ENCODE measurements at regions not wholly inside any gene's neighbourhood (a gene's known extent, or its start where the extent isn't known, plus 50 kb on each side); places are given as distances from the start of the nearest gene placed in this dataset.

GRCh38 chr7:156196649-156197048, 384.4 kb upstream of the SHH start:
- no peak overlapping the region for H3K4me3 Mint-ChIP-seq (ENCODE audit: low read depth, unreplicated experiment)
- no TSS peak for BruUV-seq (replicated peaks)
- no peaks in the 10 kb centered on the region for H3K4me1 Mint-ChIP-seq (ENCODE audit: low read depth, unreplicated experiment)
- no peaks in the 10 kb centered on the region for H3K36me3 Mint-ChIP-seq (ENCODE audit: insufficient read depth, unreplicated experiment)
- CTCF ChIA-PET = no interaction called here
- no peak for DNase-seq
- H3K27ac Mint-ChIP-seq (ENCODE audit: unreplicated experiment) = no peak overlapping the region
- intact Hi-C loops (cut with micrococcal nuclease; ENCODE audit: unreplicated experiment) = no loop called here
- peaks cover 59% of the 10 kb centered on the region for H3K27me3 Mint-ChIP-seq (ENCODE audit: unreplicated experiment)
- no peak for TF ChIP-seq CTCF (IDR thresholded peaks at IDR 0.05; ENCODE audit: unreplicated experiment)
- no peaks in the 10 kb centered on the region for H3K9me3 Mint-ChIP-seq (ENCODE audit: low read depth, unreplicated experiment)

GRCh38 chr7:156195276-156195675, 383.0 kb upstream of the SHH start:
- peaks cover 2% of the 10 kb centered on the region for H3K9me3 Mint-ChIP-seq (ENCODE audit: low read depth, unreplicated experiment)
- H3K27ac Mint-ChIP-seq (ENCODE audit: unreplicated experiment) = no peak overlapping the region
- CTCF ChIA-PET = no interaction called here

GRCh38 chr7:156194813-156195212, 382.6 kb upstream of the SHH start:
- no TSS peak for BruUV-seq (replicated peaks)
- Mint-ChIP-seq H3K4me3 (ENCODE audit: low read depth, unreplicated experiment) (no peak overlapping the region), H3K4me1 (ENCODE audit: low read depth, unreplicated experiment) (no peaks in the 10 kb centered on the region), H3K27me3 (ENCODE audit: unreplicated experiment) (peaks cover 60% of the 10 kb centered on the region), H3K9me3 (ENCODE audit: low read depth, unreplicated experiment) (peaks cover 2% of the 10 kb centered on the region), H3K36me3 (ENCODE audit: insufficient read depth, unreplicated experiment) (no peaks in the 10 kb centered on the region), H3K27ac (ENCODE audit: unreplicated experiment) (no peak overlapping the region)
- intact Hi-C loops (cut with micrococcal nuclease; ENCODE audit: unreplicated experiment) = no loop called here
- no peak for TF ChIP-seq CTCF (IDR thresholded peaks at IDR 0.05; ENCODE audit: unreplicated experiment)
- no peak for DNase-seq
- CTCF ChIA-PET = no interaction called here

More at GRCh38 chr7:156195276-156195675, 383.0 kb upstream of the SHH start:
- no peak for TF ChIP-seq CTCF (IDR thresholded peaks at IDR 0.05; ENCODE audit: unreplicated experiment)
- H3K4me3 Mint-ChIP-seq (ENCODE audit: low read depth, unreplicated experiment) = no peak overlapping the region
- intact Hi-C loops (cut with micrococcal nuclease; ENCODE audit: unreplicated experiment) = no loop called here
- H3K36me3 Mint-ChIP-seq (ENCODE audit: insufficient read depth, unreplicated experiment) = no peaks in the 10 kb centered on the region
- no peak for DNase-seq
- H3K27me3 Mint-ChIP-seq (ENCODE audit: unreplicated experiment) = peaks cover 60% of the 10 kb centered on the region
- H3K4me1 Mint-ChIP-seq (ENCODE audit: low read depth, unreplicated experiment) = no peaks in the 10 kb centered on the region
- BruUV-seq (replicated peaks) = no TSS peak

GRCh38 chr7:156192921-156193320, 380.7 kb upstream of the SHH start:
- BruUV-seq (replicated peaks) = no TSS peak
- CTCF ChIA-PET = no interaction called here
- intact Hi-C loops (cut with micrococcal nuclease; ENCODE audit: unreplicated experiment) = no loop called here
- Mint-ChIP-seq H3K27ac (ENCODE audit: unreplicated experiment) (no peak overlapping the region), H3K27me3 (ENCODE audit: unreplicated experiment) (peaks cover 43% of the 10 kb centered on the region), H3K4me1 (ENCODE audit: low read depth, unreplicated experiment) (no peaks in the 10 kb centered on the region), H3K36me3 (ENCODE audit: insufficient read depth, unreplicated experiment) (no peaks in the 10 kb centered on the region), H3K9me3 (ENCODE audit: low read depth, unreplicated experiment) (peaks cover 2% of the 10 kb centered on the region), H3K4me3 (ENCODE audit: low read depth, unreplicated experiment) (no peak overlapping the region)
- TF ChIP-seq CTCF (IDR thresholded peaks at IDR 0.05; ENCODE audit: unreplicated experiment) = no peak
- DNase-seq = no peak

GRCh38 chr7:156191090-156191489, 378.8 kb upstream of the SHH start:
- no peak overlapping the region for H3K4me3 Mint-ChIP-seq (ENCODE audit: low read depth, unreplicated experiment)
- intact Hi-C loops (cut with micrococcal nuclease; ENCODE audit: unreplicated experiment) = no loop called here
- CTCF ChIA-PET = no interaction called here
- no peak for DNase-seq
- no peak for TF ChIP-seq CTCF (IDR thresholded peaks at IDR 0.05; ENCODE audit: unreplicated experiment)
- no peak overlapping the region for H3K27ac Mint-ChIP-seq (ENCODE audit: unreplicated experiment)
- BruUV-seq (replicated peaks) = no TSS peak
- no peaks in the 10 kb centered on the region for H3K4me1 Mint-ChIP-seq (ENCODE audit: low read depth, unreplicated experiment)
- H3K36me3 Mint-ChIP-seq (ENCODE audit: insufficient read depth, unreplicated experiment) = no peaks in the 10 kb centered on the region
- H3K27me3 Mint-ChIP-seq (ENCODE audit: unreplicated experiment) = peaks cover 28% of the 10 kb centered on the region
- H3K9me3 Mint-ChIP-seq (ENCODE audit: low read depth, unreplicated experiment) = peaks cover 4% of the 10 kb centered on the region
